Suprapubic skin (tissue), 4 donors: ENCODE measurements at regions not wholly inside any gene's neighbourhood (a gene's known extent, or its start where the extent isn't known, plus 50 kb on each side); places are given as distances from the start of the nearest gene placed in this dataset.
"Not testable (repeated sequence)": the region's sequence is repeated elsewhere in the genome, so short reads cannot be mapped to it uniquely, and the experiment has no call there.

Experiments used
- DNase-seq, 2 donors: peaks; one replicate each; pipeline ENCODE4 v3.0.0-alpha.2; 2019; ENCODE audit warnings: low spot score in 2 of 2
- H3K27ac ChIP-seq: fragments of 200-600 bp; sonication (generic); one replicate; pipeline ENCODE4 v1.5.1; 2019
- H3K27me3 ChIP-seq: fragments of 200-600 bp; sonication (generic); one replicate; pipeline ENCODE4 v1.5.1; 2019
- H3K36me3 ChIP-seq: fragments of 200-600 bp; sonication (generic); one replicate; pipeline ENCODE4 v1.5.1; 2019
- H3K4me1 ChIP-seq: fragments of 200-600 bp; sonication (generic); one replicate; pipeline ENCODE4 v1.5.1; 2019
- H3K4me3 ChIP-seq: fragments of 200-600 bp; sonication (generic); one replicate; pipeline ENCODE4 v1.5.1; 2019; ENCODE audit warnings: mild to moderate bottlenecking
- H3K9me3 ChIP-seq: fragments of 200-600 bp; sonication (generic); one replicate; pipeline ENCODE4 v1.5.1; 2019
- CTCF ChIP-seq, 2 donors: fragments of 200-600 bp in 1 of 2; fragments of 450-650 bp in 1 of 2; sonication (generic) in 1 of 2; IDR thresholded peaks; one replicate each; pipeline ENCODE4 v1.5.1; 2016 to 2019; ENCODE audit warnings: antibody characterized with exemption in 2 of 2, mild to moderate bottlenecking in 1 of 2, moderate library complexity in 1 of 2
- EP300 ChIP-seq: sonication (generic); formaldehyde crosslinking; IDR thresholded peaks from one replicate; pipeline ENCODE4 v1.6.1; 2017; ENCODE audit warnings: antibody characterized with exemption
- POLR2A ChIP-seq, 2 donors: fragments of 450-650 bp; IDR thresholded peaks; one replicate each; pipeline ENCODE4 v1.6.1; 2017; ENCODE audit warnings: antibody characterized with exemption in 2 of 2, mild to moderate bottlenecking in 2 of 2, moderate library complexity in 2 of 2
- POLR2AphosphoS5 ChIP-seq, 3 donors: sonication (generic); formaldehyde crosslinking; IDR thresholded peaks; one replicate each; pipeline ENCODE4 v1.6.1; 2017; ENCODE audit warnings: antibody characterized with exemption in 3 of 3
- WGBS: methylation state at CpG from one replicate; pipeline ENCODE4 v1.1.5; 2018; 5-methylcytosine and 5-hydroxymethylcytosine counted together

- no peak overlapping the region for H3K4me3 ChIP-seq
- 86% methylated on average over 2 of the region's 2 CpGs for WGBS
- DNase-seq = no peak
- H3K27ac ChIP-seq = no peak overlapping the region
- no peaks in the 10 kb centered on the region for H3K36me3 ChIP-seq
- TF ChIP-seq POLR2A (IDR thresholded peaks at IDR 0.05) = no peak
- no peak for TF ChIP-seq POLR2AphosphoS5 (IDR thresholded peaks at IDR 0.05)
- no peak for TF ChIP-seq CTCF (IDR thresholded peaks at IDR 0.05)
- no peak for TF ChIP-seq EP300
- no peaks in the 10 kb centered on the region for H3K9me3 ChIP-seq
- H3K27me3 ChIP-seq = no peaks in the 10 kb centered on the region
- H3K4me1 ChIP-seq = no peaks in the 10 kb centered on the region
Observed at GRCh38 chr10:21110358-21110757, 213.2 kb upstream of the NEBL start.

GRCh38 chr10:21106931-21107330 is 209.8 kb upstream of the NEBL start:
- H3K27me3 ChIP-seq, H3K4me3 ChIP-seq, DNase-seq, H3K9me3 ChIP-seq, H3K4me1 ChIP-seq, H3K27ac ChIP-seq, H3K36me3 ChIP-seq: not testable (repeated sequence)
- 89% methylated on average over 4 of the region's 4 CpGs for WGBS

GRCh38 chr10:21105331-21105730 is 208.2 kb upstream of the NEBL start:
- H3K4me1 ChIP-seq, H3K4me3 ChIP-seq, H3K27ac ChIP-seq, DNase-seq, H3K36me3 ChIP-seq, H3K27me3 ChIP-seq, H3K9me3 ChIP-seq: not testable (repeated sequence)
- 82% methylated on average over 3 of the region's 3 CpGs for WGBS

GRCh38 chr10:21100871-21101514 is 203.9 kb upstream of the NEBL start:
- WGBS = 53% methylated on average over 7 of the region's 7 CpGs
- Histone ChIP-seq H3K27ac (no peak overlapping the region), H3K36me3 (no peaks in the 10 kb centered on the region), H3K4me3 (no peak overlapping the region), H3K27me3 (no peaks in the 10 kb centered on the region), H3K9me3 (no peaks in the 10 kb centered on the region), H3K4me1 (peaks cover 4% of the 10 kb centered on the region)
- TF ChIP-seq EP300 = no peak
- TF ChIP-seq POLR2AphosphoS5 (IDR thresholded peaks at IDR 0.05) = no peak
- TF ChIP-seq CTCF (IDR thresholded peaks at IDR 0.05) = no peak
- TF ChIP-seq POLR2A (IDR thresholded peaks at IDR 0.05) = no peak
- no peak for DNase-seq

GRCh38 chr10:21100190-21100589 is 203.1 kb upstream of the NEBL start:
- Histone ChIP-seq H3K4me3 (no peak overlapping the region), H3K27me3 (no peaks in the 10 kb centered on the region), H3K4me1 (peaks cover 4% of the 10 kb centered on the region), H3K36me3 (no peaks in the 10 kb centered on the region), H3K27ac (no peak overlapping the region), H3K9me3 (no peaks in the 10 kb centered on the region)
- WGBS = 77% methylated on average over 12 of the region's 12 CpGs
- no peak for DNase-seq
- TF ChIP-seq POLR2A (IDR thresholded peaks at IDR 0.05) (no peak), EP300 (no peak), POLR2AphosphoS5 (IDR thresholded peaks at IDR 0.05) (no peak)

- Histone ChIP-seq H3K4me1 (peaks cover 4% of the 10 kb centered on the region), H3K9me3 (no peaks in the 10 kb centered on the region), H3K36me3 (no peaks in the 10 kb centered on the region), H3K27ac (no peak overlapping the region), H3K4me3 (no peak overlapping the region), H3K27me3 (no peaks in the 10 kb centered on the region)
- TF ChIP-seq POLR2A (IDR thresholded peaks at IDR 0.05) = no peak
- TF ChIP-seq EP300 = no peak
- TF ChIP-seq CTCF (IDR thresholded peaks at IDR 0.05) = no peak
- TF ChIP-seq POLR2AphosphoS5 (IDR thresholded peaks at IDR 0.05) = no peak
- WGBS = 74% methylated on average over 6 of the region's 6 CpGs
- DNase-seq = no peak
Observed at GRCh38 chr10:21099291-21100062, 202.4 kb upstream of the NEBL start.
